GM23248 (cell line): ENCODE measurements at regions not wholly inside any gene's neighbourhood (a gene's known extent, or its start where the extent isn't known, plus 50 kb on each side); places are given as distances from the start of the nearest gene placed in this dataset.

Experiments used
- EZH2 ChIP-seq: fragments of 200-600 bp; sonication (generic); IDR thresholded peaks from 2 replicates; pipeline ENCODE4 v1.6.1; 2018; ENCODE audit warnings: antibody characterized with exemption, mild to moderate bottlenecking; ENCODE audit not compliant: insufficient read depth, poor library complexity, severe bottlenecking
- EZH2phosphoT487 ChIP-seq: fragments of 200-600 bp; sonication (generic); IDR thresholded peaks from 2 replicates; pipeline ENCODE4 v1.6.1; 2018; ENCODE audit warnings: antibody characterized with exemption, moderate library complexity, mild to moderate bottlenecking, low read depth; ENCODE audit not compliant: insufficient read depth

GRCh38 chr2:239532250-239532649 lies 131.4 kb upstream of the HDAC4 start:
- TF ChIP-seq EZH2 (no peak), EZH2phosphoT487 (no peak)
